IMR-90 (cell line): ENCODE measurements at regions not wholly inside any gene's neighbourhood (a gene's known extent, or its start where the extent isn't known, plus 50 kb on each side); places are given as distances from the start of the nearest gene placed in this dataset.

Experiments
- ATAC-seq: fragments of 200-7000 bp; cut with Tn5 transposase; 2 replicates; pipeline ENCODE4 v1.9.1; 2020; ENCODE audit warnings: low read depth, mild to moderate bottlenecking, moderate library complexity
- BruUV-seq: library from RNA; stranded (reverse); fragments of 400-500 nt; replicated peaks from 2 replicates; lab custom pipeline; 2021; lab: Mats Ljungman, UMichigan
- CTCF ChIA-PET: fragments of 300-600 bp; formaldehyde crosslinking; extraction: SDS; loops from one replicate; lab custom pipeline; 2021; ENCODE audit warnings: antibody characterized with exemption; lab: Yijun Ruan, JAX
- POLR2A ChIA-PET: fragments of 300-600 bp; sonication (Branson Sonifier 250); formaldehyde crosslinking; loops from one replicate; lab custom pipeline; 2022; ENCODE audit warnings: antibody characterized with exemption; ENCODE audit not compliant: unreplicated experiment; lab: Charles Lee
- DNase-seq: peaks from one replicate; pipeline ENCODE4 v3.0.0; 2013
- H2AFZ ChIP-seq: replicated peaks from 2 replicates; pipeline ENCODE3; 2013; ENCODE audit warnings: low read length, mild to moderate bottlenecking; ENCODE audit not compliant: poor library complexity
- H2AK5ac ChIP-seq: 2 replicates; pipeline ENCODE4 v1.6.1; 2013; ENCODE audit warnings: low read depth, low read length, inconsistent platforms
- H2AK9ac ChIP-seq: replicated peaks from 2 replicates; pipeline ENCODE3; 2013; ENCODE audit warnings: mild to moderate bottlenecking, low read depth, low read length, moderate library complexity; ENCODE audit not compliant: poor library complexity
- H2BK120ac ChIP-seq: 2 replicates; pipeline ENCODE4 v1.6.1; 2013; ENCODE audit warnings: low read depth, low read length, inconsistent platforms
- H2BK15ac ChIP-seq: 3 replicates; pipeline ENCODE4 v1.6.1; 2013; ENCODE audit warnings: low read depth, low read length, inconsistent platforms
- H2BK20ac ChIP-seq: 2 replicates; pipeline ENCODE4 v1.6.1; 2013; ENCODE audit warnings: low read depth, mild to moderate bottlenecking, inconsistent platforms, low read length, moderate library complexity
- H2BK5ac ChIP-seq: 2 replicates; pipeline ENCODE4 v1.6.1; 2013; ENCODE audit warnings: mild to moderate bottlenecking, low read depth, low read length, inconsistent platforms; ENCODE audit not compliant: poor library complexity, severe bottlenecking
- H3K14ac ChIP-seq: replicated peaks from 2 replicates; pipeline ENCODE4 v1.6.1; 2013; ENCODE audit warnings: low read depth, low read length, inconsistent platforms
- H3K18ac ChIP-seq: 2 replicates; pipeline ENCODE4 v1.6.1; 2013; ENCODE audit warnings: low read depth, low read length, control low read depth
- H3K23ac ChIP-seq: 2 replicates; pipeline ENCODE4 v1.6.1; 2013; ENCODE audit warnings: low read depth, low read length, inconsistent platforms
- H3K27ac ChIP-seq: 2 replicates; pipeline ENCODE4 v1.5.1; 2013; ENCODE audit warnings: mild to moderate bottlenecking, control low read depth, low read length; ENCODE audit not compliant: insufficient read depth
- H3K27me3 ChIP-seq: 2 replicates; pipeline ENCODE4 v1.6.1; 2013; ENCODE audit warnings: low read length; ENCODE audit not compliant: control insufficient read depth, insufficient read depth
- H3K36me3 ChIP-seq: 2 replicates; pipeline ENCODE4 v1.6.1; 2013; ENCODE audit warnings: low read length, mixed read lengths; ENCODE audit not compliant: control insufficient read depth, insufficient read depth
- H3K4ac ChIP-seq: 2 replicates; pipeline ENCODE4 v1.6.1; 2013; ENCODE audit warnings: low read depth, low read length, inconsistent platforms
- H3K4me1 ChIP-seq: 2 replicates; pipeline ENCODE4 v1.6.1; 2013; ENCODE audit warnings: low read length, mixed read lengths; ENCODE audit not compliant: control insufficient read depth, insufficient read depth
- H3K4me2 ChIP-seq: 2 replicates; pipeline ENCODE4 v1.6.1; 2013; ENCODE audit warnings: low read depth, mild to moderate bottlenecking, control low read depth, low read length, moderate library complexity
- H3K4me3 ChIP-seq: 2 replicates; pipeline ENCODE4 v1.5.1; 2013; ENCODE audit warnings: low read depth, mild to moderate bottlenecking, control low read depth, low read length, moderate library complexity; ENCODE audit not compliant: insufficient read depth
- H3K56ac ChIP-seq: 2 replicates; pipeline ENCODE4 v1.6.1; 2013; ENCODE audit warnings: low read length, inconsistent platforms; ENCODE audit not compliant: insufficient read depth; ENCODE audit errors: extremely low read depth
- H3K79me1 ChIP-seq, 2 experiments: 2 replicates each; pipeline ENCODE4 v1.6.1; 2013; ENCODE audit warnings: low read length in 2 of 2, inconsistent platforms in 1 of 2, low read depth in 1 of 2
- H3K9ac ChIP-seq: 2 replicates; pipeline ENCODE4 v1.6.1; 2013; ENCODE audit warnings: low read depth, low read length, control low read depth
- H3K9me1 ChIP-seq: 2 replicates; pipeline ENCODE4 v1.6.1; 2013; ENCODE audit warnings: low read length, inconsistent platforms; ENCODE audit not compliant: insufficient read depth
- H3K9me3 ChIP-seq: 2 replicates; pipeline ENCODE4 v1.6.1; 2013; ENCODE audit warnings: low read length; ENCODE audit not compliant: control insufficient read depth, insufficient read depth
- H4K20me1 ChIP-seq: 2 replicates; pipeline ENCODE4 v1.6.1; 2013; ENCODE audit warnings: low read length, inconsistent platforms; ENCODE audit not compliant: insufficient read depth
- H4K5ac ChIP-seq: 2 replicates; pipeline ENCODE4 v1.6.1; 2013; ENCODE audit warnings: mild to moderate bottlenecking, low read depth, low read length, control low read depth
- H4K8ac ChIP-seq, 2 experiments: 2 replicates each; pipeline ENCODE4 v1.6.1; 2013; ENCODE audit warnings: low read depth in 2 of 2, low read length in 2 of 2, control low read depth in 1 of 2, inconsistent platforms in 1 of 2
- H4K91ac ChIP-seq: 2 replicates; pipeline ENCODE4 v1.6.1; 2013; ENCODE audit warnings: low read depth, low read length, inconsistent platforms; ENCODE audit not compliant: insufficient read depth
- BHLHE40 ChIP-seq: fragments of 150-350 bp; IDR thresholded peaks from 2 replicates; pipeline ENCODE4 v1.6.1; 2016; ENCODE audit warnings: mild to moderate bottlenecking, low read depth, low read length
- CEBPB ChIP-seq: IDR thresholded peaks from 2 replicates; pipeline ENCODE4 v1.6.1; 2012; ENCODE audit warnings: low read depth, low read length, improper control_type of control experiment
- CHD1 ChIP-seq: IDR thresholded peaks from 2 replicates; pipeline ENCODE4 v1.6.1; 2012; ENCODE audit warnings: low read depth, low read length, improper control_type of control experiment
- FOS ChIP-seq: fragments of 150-350 bp; IDR thresholded peaks from 2 replicates; pipeline ENCODE4 v1.6.1; 2016; ENCODE audit warnings: low read depth, low read length
- MAFK ChIP-seq: IDR thresholded peaks from 2 replicates; pipeline ENCODE4 v1.6.1; 2012; ENCODE audit warnings: low read depth, low read length, improper control_type of control experiment
- MAZ ChIP-seq: IDR thresholded peaks from 2 replicates; pipeline ENCODE4 v1.6.1; 2012; ENCODE audit warnings: low read depth, mild to moderate bottlenecking, low read length, improper control_type of control experiment, moderate library complexity, borderline replicate concordance
- MXI1 ChIP-seq: IDR thresholded peaks from 2 replicates; pipeline ENCODE4 v1.6.1; 2012; ENCODE audit warnings: low read depth, mild to moderate bottlenecking, low read length, moderate library complexity, borderline replicate concordance
- NFE2L2 ChIP-seq: fragments of 150-350 bp; IDR thresholded peaks from 2 replicates; pipeline ENCODE4 v1.6.1; 2016; ENCODE audit warnings: low read depth, mild to moderate bottlenecking, low read length
- POLR2A ChIP-seq: IDR thresholded peaks from 2 replicates; pipeline ENCODE4 v1.6.1; 2012; ENCODE audit warnings: mild to moderate bottlenecking, low read depth, low read length
- RAD21 ChIP-seq: IDR thresholded peaks from 2 replicates; pipeline ENCODE4 v1.6.1; 2012; ENCODE audit warnings: low read length, improper control_type of control experiment
- RCOR1 ChIP-seq: IDR thresholded peaks from 2 replicates; pipeline ENCODE4 v1.6.1; 2012; ENCODE audit warnings: mild to moderate bottlenecking, low read length, improper control_type of control experiment; ENCODE audit not compliant: insufficient replicate concordance
- RFX5 ChIP-seq: IDR thresholded peaks from 2 replicates; pipeline ENCODE4 v1.8.0; 2012; ENCODE audit warnings: low read depth, mild to moderate bottlenecking, low read length, moderate library complexity
- SMC3 ChIP-seq: fragments of 150-350 bp; IDR thresholded peaks from 2 replicates; pipeline ENCODE4 v1.6.1; 2016; ENCODE audit warnings: low read depth, mild to moderate bottlenecking, antibody characterized with exemption, low read length, moderate library complexity
- dilution Hi-C: fragments of 300-500 bp; cut with HindIII; formaldehyde crosslinking; loops from one replicate; pipeline ENCODE4 v1.14.3; 2018; ENCODE audit warnings: low sequenced_read_pairs; ENCODE audit not compliant: unreplicated experiment
- in situ Hi-C: fragments of 300-500 bp; cut with MboI; formaldehyde crosslinking; loops from 3 replicates; pipeline ENCODE4 v1.14.3; 2019; ENCODE audit warnings: low sequenced_read_pairs, inconsistent platforms, mixed read lengths
- intact Hi-C: fragments of 100-400 bp; cut with micrococcal nuclease; formaldehyde crosslinking; loops from 2 replicates; pipeline ENCODE4 v1.10.0; 2022
- TF ChIP-seq, protein P1 (sequence below): conservative IDR thresholded peaks from 2 replicates; pipeline ENCODE4 v1.5.1; 2012; ENCODE audit warnings: mild to moderate bottlenecking, low read depth, low read length, improper control_type of control experiment
- TF ChIP-seq, protein P2 (sequence below): fragments of 150-350 bp; IDR thresholded peaks from 2 replicates; pipeline ENCODE4 v1.6.1; 2017; ENCODE audit warnings: mild to moderate bottlenecking, antibody characterized with exemption, low read length, low read depth
- TF ChIP-seq, protein P3 (sequence below): fragments of 150-350 bp; IDR thresholded peaks from 2 replicates; pipeline ENCODE4 v1.6.1; 2016; ENCODE audit warnings: low read depth, mild to moderate bottlenecking, low read length, moderate library complexity, borderline replicate concordance

DNA sequence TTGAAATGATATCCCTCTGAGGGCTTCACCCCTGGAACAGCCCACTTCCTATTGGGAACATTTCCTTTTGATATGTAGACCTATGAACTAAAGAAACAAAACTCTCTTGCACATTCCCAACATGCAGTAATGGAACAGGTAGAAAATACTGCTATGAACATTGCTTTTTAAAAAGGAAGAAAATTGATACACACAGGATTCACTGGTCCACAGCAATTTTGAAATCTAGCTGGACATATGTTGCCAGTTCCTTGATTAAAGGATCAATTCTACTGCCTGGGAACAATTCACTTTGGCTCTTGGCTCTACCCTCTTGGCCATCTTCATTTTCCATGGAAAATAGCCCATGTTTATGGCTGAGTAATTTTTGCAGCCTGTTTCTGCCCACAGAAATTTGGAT is 74.9 kb upstream of the ZNF280D start:
- Histone ChIP-seq H3K9me3 (peaks cover 11% of the 10 kb centered on the region; the same call in 1 of the 2 replicates), H3K18ac (no peak overlapping the region), H4K5ac (no peak overlapping the region), H2BK15ac (no peak overlapping the region), H2AFZ (no peak overlapping the region), H4K8ac (no peak overlapping the region), H3K4me3 (no peak overlapping the region), H3K9me1 (no peaks in the 10 kb centered on the region), H2BK5ac (no peak overlapping the region), H3K9ac (no peak overlapping the region), H3K36me3 (no peaks in the 10 kb centered on the region), H3K79me1 (no peaks in the 10 kb centered on the region), H3K27ac (no peak overlapping the region), H4K20me1 (no peaks in the 10 kb centered on the region), H3K23ac (no peak overlapping the region), H2BK20ac (no peak overlapping the region), H3K4ac (no peak overlapping the region), H3K14ac (no peak overlapping the region), H2AK5ac (no peak overlapping the region), H2BK120ac (no peak overlapping the region), H2AK9ac (no peak overlapping the region), H3K27me3 (no peaks in the 10 kb centered on the region), H3K56ac (no peak overlapping the region), H3K4me2 (no peak overlapping the region), H4K91ac (no peak overlapping the region), H3K4me1 (no peaks in the 10 kb centered on the region)
- TF ChIP-seq, protein P1, sequence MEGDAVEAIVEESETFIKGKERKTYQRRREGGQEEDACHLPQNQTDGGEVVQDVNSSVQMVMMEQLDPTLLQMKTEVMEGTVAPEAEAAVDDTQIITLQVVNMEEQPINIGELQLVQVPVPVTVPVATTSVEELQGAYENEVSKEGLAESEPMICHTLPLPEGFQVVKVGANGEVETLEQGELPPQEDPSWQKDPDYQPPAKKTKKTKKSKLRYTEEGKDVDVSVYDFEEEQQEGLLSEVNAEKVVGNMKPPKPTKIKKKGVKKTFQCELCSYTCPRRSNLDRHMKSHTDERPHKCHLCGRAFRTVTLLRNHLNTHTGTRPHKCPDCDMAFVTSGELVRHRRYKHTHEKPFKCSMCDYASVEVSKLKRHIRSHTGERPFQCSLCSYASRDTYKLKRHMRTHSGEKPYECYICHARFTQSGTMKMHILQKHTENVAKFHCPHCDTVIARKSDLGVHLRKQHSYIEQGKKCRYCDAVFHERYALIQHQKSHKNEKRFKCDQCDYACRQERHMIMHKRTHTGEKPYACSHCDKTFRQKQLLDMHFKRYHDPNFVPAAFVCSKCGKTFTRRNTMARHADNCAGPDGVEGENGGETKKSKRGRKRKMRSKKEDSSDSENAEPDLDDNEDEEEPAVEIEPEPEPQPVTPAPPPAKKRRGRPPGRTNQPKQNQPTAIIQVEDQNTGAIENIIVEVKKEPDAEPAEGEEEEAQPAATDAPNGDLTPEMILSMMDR: no peak
- TF ChIP-seq SMC3: no peak
- TF ChIP-seq RCOR1: no peak
- no peak for TF ChIP-seq BHLHE40
- TF ChIP-seq FOS: no peak
- TF ChIP-seq MXI1: no peak
- TF ChIP-seq POLR2A: no peak
- no peak for TF ChIP-seq MAZ
- TF ChIP-seq RAD21: no peak
- TF ChIP-seq RFX5: no peak
- TF ChIP-seq MAFK: no peak
- TF ChIP-seq, protein P2, sequence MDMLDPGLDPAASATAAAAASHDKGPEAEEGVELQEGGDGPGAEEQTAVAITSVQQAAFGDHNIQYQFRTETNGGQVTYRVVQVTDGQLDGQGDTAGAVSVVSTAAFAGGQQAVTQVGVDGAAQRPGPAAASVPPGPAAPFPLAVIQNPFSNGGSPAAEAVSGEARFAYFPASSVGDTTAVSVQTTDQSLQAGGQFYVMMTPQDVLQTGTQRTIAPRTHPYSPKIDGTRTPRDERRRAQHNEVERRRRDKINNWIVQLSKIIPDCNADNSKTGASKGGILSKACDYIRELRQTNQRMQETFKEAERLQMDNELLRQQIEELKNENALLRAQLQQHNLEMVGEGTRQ: no peak
- TF ChIP-seq NFE2L2: no peak
- no peak for TF ChIP-seq CEBPB
- no peak for TF ChIP-seq CHD1
- TF ChIP-seq, protein P3, sequence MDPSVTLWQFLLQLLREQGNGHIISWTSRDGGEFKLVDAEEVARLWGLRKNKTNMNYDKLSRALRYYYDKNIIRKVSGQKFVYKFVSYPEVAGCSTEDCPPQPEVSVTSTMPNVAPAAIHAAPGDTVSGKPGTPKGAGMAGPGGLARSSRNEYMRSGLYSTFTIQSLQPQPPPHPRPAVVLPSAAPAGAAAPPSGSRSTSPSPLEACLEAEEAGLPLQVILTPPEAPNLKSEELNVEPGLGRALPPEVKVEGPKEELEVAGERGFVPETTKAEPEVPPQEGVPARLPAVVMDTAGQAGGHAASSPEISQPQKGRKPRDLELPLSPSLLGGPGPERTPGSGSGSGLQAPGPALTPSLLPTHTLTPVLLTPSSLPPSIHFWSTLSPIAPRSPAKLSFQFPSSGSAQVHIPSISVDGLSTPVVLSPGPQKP: no peak
- dilution Hi-C loops: no loop called here
- ChIA-PET CTCF (no interaction called here), POLR2A (no interaction called here)
- BruUV-seq: no TSS peak
- ATAC-seq: no peak
- intact Hi-C loops: no loop called here
- DNase-seq: no peak
- in situ Hi-C loops: loop anchor here (25.0 kb wide), 1 partner anchor 729 kb away; no protein-coding TSS in a partner anchor
